ENCODE measurements at regions not wholly inside any gene's neighbourhood (a gene's known extent, or its start where the extent isn't known, plus 50 kb on each side); places are given as distances from the start of the nearest gene placed in this dataset.

GRCh38 chr2:59936048-59936447 is 617.4 kb downstream of the BCL11A start:
- no peak for TF ChIP-seq ZNF274 (IDR thresholded peaks at IDR 0.05; ENCODE audit: low read depth, low read length)
- no peak for TF ChIP-seq YY1 (IDR thresholded peaks at IDR 0.05; ENCODE audit: insufficient read depth, insufficient read length)
- no peak for TF ChIP-seq SUZ12 (IDR thresholded peaks at IDR 0.05; ENCODE audit: extremely low read depth, insufficient read depth, insufficient read length)
- no peaks in the 10 kb centered on the region for H3K36me3 ChIP-seq (ENCODE audit: insufficient read depth, insufficient read length, low read length)
- H3K27me3 ChIP-seq (ENCODE audit: insufficient read depth, insufficient read length), result no peaks in the 10 kb centered on the region
- H3K4me3 ChIP-seq (ENCODE audit: insufficient read length, low read depth), result no peak overlapping the region
- H3K4me1 ChIP-seq (ENCODE audit: insufficient read depth, insufficient read length), result no peaks in the 10 kb centered on the region
- no peak for DNase-seq (ENCODE audit: low read depth, low spot score)
- H3K9me3 ChIP-seq (ENCODE audit: insufficient read depth, low read length), result no peaks in the 10 kb centered on the region
- H3K9ac ChIP-seq (ENCODE audit: insufficient read length, low read depth), result no peak overlapping the region

GRCh38 chr2:59935005-59935404 is 618.4 kb downstream of the BCL11A start:
- H3K4me3 ChIP-seq (ENCODE audit: insufficient read length, low read depth), result no peak overlapping the region
- H3K36me3 ChIP-seq (ENCODE audit: insufficient read depth, insufficient read length, low read length), result no peaks in the 10 kb centered on the region
- no peaks in the 10 kb centered on the region for H3K27me3 ChIP-seq (ENCODE audit: insufficient read depth, insufficient read length)
- TF ChIP-seq SUZ12 (IDR thresholded peaks at IDR 0.05; ENCODE audit: extremely low read depth, insufficient read depth, insufficient read length) (no peak), ZNF274 (IDR thresholded peaks at IDR 0.05; ENCODE audit: low read depth, low read length) (no peak)
- no peaks in the 10 kb centered on the region for H3K4me1 ChIP-seq (ENCODE audit: insufficient read depth, insufficient read length)
- H3K9ac ChIP-seq (ENCODE audit: insufficient read length, low read depth), result no peak overlapping the region
- no peak for DNase-seq (ENCODE audit: low read depth, low spot score)
- no peaks in the 10 kb centered on the region for H3K9me3 ChIP-seq (ENCODE audit: insufficient read depth, low read length)

GRCh38 chr2:59933948-59934347 is 619.5 kb downstream of the BCL11A start:
- no peaks in the 10 kb centered on the region for H3K27me3 ChIP-seq (ENCODE audit: insufficient read depth, insufficient read length)
- no peaks in the 10 kb centered on the region for H3K4me1 ChIP-seq (ENCODE audit: insufficient read depth, insufficient read length)
- DNase-seq (ENCODE audit: low read depth, low spot score), result no peak
- H3K4me3 ChIP-seq (ENCODE audit: insufficient read length, low read depth), result no peak overlapping the region
- H3K36me3 ChIP-seq (ENCODE audit: insufficient read depth, insufficient read length, low read length), result no peaks in the 10 kb centered on the region
- no peak for TF ChIP-seq SUZ12 (IDR thresholded peaks at IDR 0.05; ENCODE audit: extremely low read depth, insufficient read depth, insufficient read length)
- H3K9me3 ChIP-seq (ENCODE audit: insufficient read depth, low read length), result no peaks in the 10 kb centered on the region
- H3K9ac ChIP-seq (ENCODE audit: insufficient read length, low read depth), result no peak overlapping the region

DNA sequence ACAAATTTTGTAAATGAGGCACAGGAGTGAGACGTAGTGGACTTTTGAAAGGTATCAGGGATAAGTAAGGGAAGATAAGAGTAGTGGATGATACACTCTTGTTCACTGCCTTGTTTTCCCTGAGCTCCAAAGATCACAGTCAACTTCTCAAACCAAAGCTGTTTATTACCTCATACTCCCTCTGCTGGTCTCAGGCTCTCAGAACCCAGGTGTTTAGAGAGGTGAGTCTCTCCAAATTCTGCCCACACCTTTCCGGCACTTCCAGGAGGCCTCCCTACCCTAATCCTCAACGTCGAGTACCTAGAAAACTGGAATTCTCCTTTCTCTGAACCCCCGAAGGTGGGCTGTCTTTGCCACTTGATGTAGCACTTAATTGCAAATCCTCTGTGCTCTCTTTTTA is 621.1 kb downstream of the BCL11A start:
- H3K36me3 ChIP-seq (ENCODE audit: insufficient read depth, insufficient read length, low read length), result no peaks in the 10 kb centered on the region
- DNase-seq (ENCODE audit: low read depth, low spot score), result no peak
- no peaks in the 10 kb centered on the region for H3K4me1 ChIP-seq (ENCODE audit: insufficient read depth, insufficient read length)
- H3K27me3 ChIP-seq (ENCODE audit: insufficient read depth, insufficient read length), result no peaks in the 10 kb centered on the region
- no peak overlapping the region for H3K9ac ChIP-seq (ENCODE audit: insufficient read length, low read depth)
- TF ChIP-seq ZNF274 (IDR thresholded peaks at IDR 0.05; ENCODE audit: low read depth, low read length) (no peak), YY1 (IDR thresholded peaks at IDR 0.05; ENCODE audit: insufficient read depth, insufficient read length) (no peak), SUZ12 (IDR thresholded peaks at IDR 0.05; ENCODE audit: extremely low read depth, insufficient read depth, insufficient read length) (no peak)
- no peaks in the 10 kb centered on the region for H3K9me3 ChIP-seq (ENCODE audit: insufficient read depth, low read length)
- H3K4me3 ChIP-seq (ENCODE audit: insufficient read length, low read depth), result no peak overlapping the region

- no peaks in the 10 kb centered on the region for H3K27me3 ChIP-seq (ENCODE audit: insufficient read depth, insufficient read length)
- no peak overlapping the region for H3K9ac ChIP-seq (ENCODE audit: insufficient read length, low read depth)
- DNase-seq (ENCODE audit: low read depth, low spot score), result no peak
- no peaks in the 10 kb centered on the region for H3K4me1 ChIP-seq (ENCODE audit: insufficient read depth, insufficient read length)
- H3K36me3 ChIP-seq (ENCODE audit: insufficient read depth, insufficient read length, low read length), result no peaks in the 10 kb centered on the region
- H3K4me3 ChIP-seq (ENCODE audit: insufficient read length, low read depth), result no peak overlapping the region
- TF ChIP-seq ZNF274 (IDR thresholded peaks at IDR 0.05; ENCODE audit: low read depth, low read length), result no peak
- H3K9me3 ChIP-seq (ENCODE audit: insufficient read depth, low read length), result no peaks in the 10 kb centered on the region
These were observed 623.0 kb downstream of the BCL11A start for GRCh38 chr2:59930430-59930829.

GRCh38 chr2:59926731-59927130 is 626.7 kb downstream of the BCL11A start:
- Histone ChIP-seq H3K4me3 (ENCODE audit: insufficient read length, low read depth) (no peak overlapping the region), H3K4me1 (ENCODE audit: insufficient read depth, insufficient read length) (no peaks in the 10 kb centered on the region), H3K9ac (ENCODE audit: insufficient read length, low read depth) (no peak overlapping the region), H3K27me3 (ENCODE audit: insufficient read depth, insufficient read length) (no peaks in the 10 kb centered on the region), H3K9me3 (ENCODE audit: insufficient read depth, low read length) (no peaks in the 10 kb centered on the region), H3K36me3 (ENCODE audit: insufficient read depth, insufficient read length, low read length) (no peaks in the 10 kb centered on the region)
- TF ChIP-seq YY1 (IDR thresholded peaks at IDR 0.05; ENCODE audit: insufficient read depth, insufficient read length), result no peak
- TF ChIP-seq ZNF274 (IDR thresholded peaks at IDR 0.05; ENCODE audit: low read depth, low read length), result no peak
- TF ChIP-seq SUZ12 (IDR thresholded peaks at IDR 0.05; ENCODE audit: extremely low read depth, insufficient read depth, insufficient read length), result no peak
- DNase-seq (ENCODE audit: low read depth, low spot score), result no peak

GRCh38 chr2:59925321-59925720 is 628.1 kb downstream of the BCL11A start:
- H3K4me3 ChIP-seq (ENCODE audit: insufficient read length, low read depth), result no peak overlapping the region

GRCh38 chr2:59924346-59924745 is 629.1 kb downstream of the BCL11A start:
- Histone ChIP-seq H3K9me3 (ENCODE audit: insufficient read depth, low read length) (no peaks in the 10 kb centered on the region), H3K4me1 (ENCODE audit: insufficient read depth, insufficient read length) (no peaks in the 10 kb centered on the region), H3K27me3 (ENCODE audit: insufficient read depth, insufficient read length) (no peaks in the 10 kb centered on the region), H3K9ac (ENCODE audit: insufficient read length, low read depth) (no peak overlapping the region), H3K36me3 (ENCODE audit: insufficient read depth, insufficient read length, low read length) (no peaks in the 10 kb centered on the region), H3K4me3 (ENCODE audit: insufficient read length, low read depth) (no peak overlapping the region)
- no peak for DNase-seq (ENCODE audit: low read depth, low spot score)
- TF ChIP-seq ZNF274 (IDR thresholded peaks at IDR 0.05; ENCODE audit: low read depth, low read length), result no peak
- TF ChIP-seq YY1 (IDR thresholded peaks at IDR 0.05; ENCODE audit: insufficient read depth, insufficient read length), result no peak
- TF ChIP-seq SUZ12 (IDR thresholded peaks at IDR 0.05; ENCODE audit: extremely low read depth, insufficient read depth, insufficient read length), result no peak

More at GRCh38 chr2:59925321-59925720, 628.1 kb downstream of the BCL11A start:
- TF ChIP-seq YY1 (IDR thresholded peaks at IDR 0.05; ENCODE audit: insufficient read depth, insufficient read length) (no peak), SUZ12 (IDR thresholded peaks at IDR 0.05; ENCODE audit: extremely low read depth, insufficient read depth, insufficient read length) (no peak), ZNF274 (IDR thresholded peaks at IDR 0.05; ENCODE audit: low read depth, low read length) (no peak)
- Histone ChIP-seq H3K4me1 (ENCODE audit: insufficient read depth, insufficient read length) (no peaks in the 10 kb centered on the region), H3K9ac (ENCODE audit: insufficient read length, low read depth) (no peak overlapping the region), H3K27me3 (ENCODE audit: insufficient read depth, insufficient read length) (no peaks in the 10 kb centered on the region), H3K9me3 (ENCODE audit: insufficient read depth, low read length) (no peaks in the 10 kb centered on the region), H3K36me3 (ENCODE audit: insufficient read depth, insufficient read length, low read length) (no peaks in the 10 kb centered on the region)
- DNase-seq (ENCODE audit: low read depth, low spot score), result no peak
